ENCODE measurements at regions not wholly inside any gene's neighbourhood (a gene's known extent, or its start where the extent isn't known, plus 50 kb on each side); places are given as distances from the start of the nearest gene placed in this dataset.

DNA sequence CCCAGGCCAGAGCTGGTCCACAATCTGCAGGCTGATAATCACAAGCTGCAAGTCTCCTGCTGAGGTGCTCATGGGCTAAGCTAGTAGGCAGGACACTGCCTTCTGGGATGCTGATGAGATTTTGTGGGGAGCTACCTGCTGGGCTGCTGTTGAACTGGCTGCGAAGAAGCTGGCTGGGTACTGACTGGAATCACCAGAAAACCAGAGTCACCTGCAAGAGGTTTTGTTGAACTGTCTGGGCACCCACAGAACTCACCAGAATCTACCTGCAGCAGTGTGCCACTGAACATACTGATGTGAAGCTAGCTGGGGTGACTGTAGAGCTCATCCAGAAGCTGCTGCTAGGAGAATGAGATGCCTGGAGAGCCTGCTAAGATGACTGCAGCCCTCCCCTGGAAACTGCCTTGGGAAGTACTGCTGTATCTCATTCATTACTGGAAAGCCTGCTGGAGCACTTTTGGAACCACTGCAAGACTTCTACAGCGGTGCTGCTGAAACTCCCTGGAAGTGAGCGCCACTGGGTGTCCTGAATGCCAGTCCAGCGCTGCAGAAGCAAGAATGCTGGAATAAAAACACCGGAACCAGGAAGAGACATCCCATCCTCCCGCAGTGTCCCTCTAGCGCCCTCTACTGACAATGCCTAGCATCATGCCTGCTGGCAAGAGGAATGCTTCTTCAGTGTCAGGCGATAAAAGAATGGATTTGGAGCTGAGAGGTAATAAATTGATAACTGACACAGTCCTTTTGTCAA is 64.9 kb upstream of the ARHGAP18 start (continued):
- no peak for TF ChIP-seq DR1 (CRISPR knock-in tag; IDR thresholded peaks at IDR 0.05)
- TF ChIP-seq ZNF343 (CRISPR knock-in tag; IDR thresholded peaks at IDR 0.05) = no peak
- TF ChIP-seq ZNF83 (CRISPR knock-in tag; IDR thresholded peaks at IDR 0.05; ENCODE audit: borderline replicate concordance) = no peak
- TF ChIP-seq KMT2B (CRISPR knock-in tag; IDR thresholded peaks at IDR 0.05) = no peak
- no peak for TF ChIP-seq ZEB1 (IDR thresholded peaks at IDR 0.05; ENCODE audit: insufficient replicate concordance, low read depth)
- TF ChIP-seq ZNF34 (CRISPR knock-in tag; IDR thresholded peaks at IDR 0.05; ENCODE audit: borderline replicate concordance) = no peak
- TF ChIP-seq PHF8 (CRISPR knock-in tag; IDR thresholded peaks at IDR 0.05) = no peak
- TF ChIP-seq ZNF703 (CRISPR knock-in tag; IDR thresholded peaks at IDR 0.05; ENCODE audit: borderline replicate concordance) = no peak
- no peak for TF ChIP-seq JARID2 (CRISPR knock-in tag; IDR thresholded peaks at IDR 0.05; ENCODE audit: insufficient replicate concordance)
- TF ChIP-seq LCORL (IDR thresholded peaks at IDR 0.05) = no peak
- no peak for TF ChIP-seq LCORL (CRISPR knock-in tag; IDR thresholded peaks at IDR 0.05)
- TF ChIP-seq SPEN (CRISPR knock-in tag; IDR thresholded peaks at IDR 0.05; ENCODE audit: low read depth) = peak; percentile 53; the same call in 1 of the 2 replicates
- no peak for TF ChIP-seq SMAD9 (CRISPR knock-in tag; IDR thresholded peaks at IDR 0.05)
- TF ChIP-seq NR2C2 (CRISPR knock-in tag; IDR thresholded peaks at IDR 0.05; ENCODE audit: borderline replicate concordance) = no peak
- TF ChIP-seq, protein P1, sequence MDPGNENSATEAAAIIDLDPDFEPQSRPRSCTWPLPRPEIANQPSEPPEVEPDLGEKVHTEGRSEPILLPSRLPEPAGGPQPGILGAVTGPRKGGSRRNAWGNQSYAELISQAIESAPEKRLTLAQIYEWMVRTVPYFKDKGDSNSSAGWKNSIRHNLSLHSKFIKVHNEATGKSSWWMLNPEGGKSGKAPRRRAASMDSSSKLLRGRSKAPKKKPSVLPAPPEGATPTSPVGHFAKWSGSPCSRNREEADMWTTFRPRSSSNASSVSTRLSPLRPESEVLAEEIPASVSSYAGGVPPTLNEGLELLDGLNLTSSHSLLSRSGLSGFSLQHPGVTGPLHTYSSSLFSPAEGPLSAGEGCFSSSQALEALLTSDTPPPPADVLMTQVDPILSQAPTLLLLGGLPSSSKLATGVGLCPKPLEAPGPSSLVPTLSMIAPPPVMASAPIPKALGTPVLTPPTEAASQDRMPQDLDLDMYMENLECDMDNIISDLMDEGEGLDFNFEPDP (CRISPR knock-in tag; conservative IDR thresholded peaks at IDR 0.05) = no peak
- no peak for TF ChIP-seq FOSL1 (CRISPR knock-in tag; IDR thresholded peaks at IDR 0.05; ENCODE audit: borderline replicate concordance)
- TF ChIP-seq, protein P2, sequence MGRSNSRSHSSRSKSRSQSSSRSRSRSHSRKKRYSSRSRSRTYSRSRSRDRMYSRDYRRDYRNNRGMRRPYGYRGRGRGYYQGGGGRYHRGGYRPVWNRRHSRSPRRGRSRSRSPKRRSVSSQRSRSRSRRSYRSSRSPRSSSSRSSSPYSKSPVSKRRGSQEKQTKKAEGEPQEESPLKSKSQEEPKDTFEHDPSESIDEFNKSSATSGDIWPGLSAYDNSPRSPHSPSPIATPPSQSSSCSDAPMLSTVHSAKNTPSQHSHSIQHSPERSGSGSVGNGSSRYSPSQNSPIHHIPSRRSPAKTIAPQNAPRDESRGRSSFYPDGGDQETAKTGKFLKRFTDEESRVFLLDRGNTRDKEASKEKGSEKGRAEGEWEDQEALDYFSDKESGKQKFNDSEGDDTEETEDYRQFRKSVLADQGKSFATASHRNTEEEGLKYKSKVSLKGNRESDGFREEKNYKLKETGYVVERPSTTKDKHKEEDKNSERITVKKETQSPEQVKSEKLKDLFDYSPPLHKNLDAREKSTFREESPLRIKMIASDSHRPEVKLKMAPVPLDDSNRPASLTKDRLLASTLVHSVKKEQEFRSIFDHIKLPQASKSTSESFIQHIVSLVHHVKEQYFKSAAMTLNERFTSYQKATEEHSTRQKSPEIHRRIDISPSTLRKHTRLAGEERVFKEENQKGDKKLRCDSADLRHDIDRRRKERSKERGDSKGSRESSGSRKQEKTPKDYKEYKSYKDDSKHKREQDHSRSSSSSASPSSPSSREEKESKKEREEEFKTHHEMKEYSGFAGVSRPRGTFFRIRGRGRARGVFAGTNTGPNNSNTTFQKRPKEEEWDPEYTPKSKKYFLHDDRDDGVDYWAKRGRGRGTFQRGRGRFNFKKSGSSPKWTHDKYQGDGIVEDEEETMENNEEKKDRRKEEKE (IDR thresholded peaks at IDR 0.05) = no peak
- no peak for TF ChIP-seq MTF1 (CRISPR knock-in tag; IDR thresholded peaks at IDR 0.05)
- 0 out of 2 replicates have a peak, but pooled peaks have one; percentile 18 for TF ChIP-seq SIX4 (CRISPR knock-in tag; IDR thresholded peaks at IDR 0.05)
- no peak for TF ChIP-seq HNRNPUL1 (IDR thresholded peaks at IDR 0.05; ENCODE audit: low read depth, low read length)
- TF ChIP-seq, protein P3, sequence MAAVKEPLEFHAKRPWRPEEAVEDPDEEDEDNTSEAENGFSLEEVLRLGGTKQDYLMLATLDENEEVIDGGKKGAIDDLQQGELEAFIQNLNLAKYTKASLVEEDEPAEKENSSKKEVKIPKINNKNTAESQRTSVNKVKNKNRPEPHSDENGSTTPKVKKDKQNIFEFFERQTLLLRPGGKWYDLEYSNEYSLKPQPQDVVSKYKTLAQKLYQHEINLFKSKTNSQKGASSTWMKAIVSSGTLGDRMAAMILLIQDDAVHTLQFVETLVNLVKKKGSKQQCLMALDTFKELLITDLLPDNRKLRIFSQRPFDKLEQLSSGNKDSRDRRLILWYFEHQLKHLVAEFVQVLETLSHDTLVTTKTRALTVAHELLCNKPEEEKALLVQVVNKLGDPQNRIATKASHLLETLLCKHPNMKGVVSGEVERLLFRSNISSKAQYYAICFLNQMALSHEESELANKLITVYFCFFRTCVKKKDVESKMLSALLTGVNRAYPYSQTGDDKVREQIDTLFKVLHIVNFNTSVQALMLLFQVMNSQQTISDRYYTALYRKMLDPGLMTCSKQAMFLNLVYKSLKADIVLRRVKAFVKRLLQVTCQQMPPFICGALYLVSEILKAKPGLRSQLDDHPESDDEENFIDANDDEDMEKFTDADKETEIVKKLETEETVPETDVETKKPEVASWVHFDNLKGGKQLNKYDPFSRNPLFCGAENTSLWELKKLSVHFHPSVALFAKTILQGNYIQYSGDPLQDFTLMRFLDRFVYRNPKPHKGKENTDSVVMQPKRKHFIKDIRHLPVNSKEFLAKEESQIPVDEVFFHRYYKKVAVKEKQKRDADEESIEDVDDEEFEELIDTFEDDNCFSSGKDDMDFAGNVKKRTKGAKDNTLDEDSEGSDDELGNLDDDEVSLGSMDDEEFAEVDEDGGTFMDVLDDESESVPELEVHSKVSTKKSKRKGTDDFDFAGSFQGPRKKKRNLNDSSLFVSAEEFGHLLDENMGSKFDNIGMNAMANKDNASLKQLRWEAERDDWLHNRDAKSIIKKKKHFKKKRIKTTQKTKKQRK (IDR thresholded peaks at IDR 0.05; ENCODE audit: low read length) = no peak
- TF ChIP-seq ZBTB42 (CRISPR knock-in tag; IDR thresholded peaks at IDR 0.05) = no peak

All from HepG2 (cell line).